GM10266 (cell line): ENCODE measurements at regions not wholly inside any gene's neighbourhood (a gene's known extent, or its start where the extent isn't known, plus 50 kb on each side); places are given as distances from the start of the nearest gene placed in this dataset.

Experiments
- DNase-seq: peaks from one replicate; pipeline ENCODE4 v3.0.0; 2012; ENCODE audit errors: extremely low spot score
- TF ChIP-seq, protein P1 (sequence below): IDR thresholded peaks from 2 replicates; pipeline ENCODE4 v1.5.1; 2012; ENCODE audit warnings: mild to moderate bottlenecking, low read depth; ENCODE audit not compliant: control insufficient read depth, insufficient read depth; ENCODE audit errors: missing control alignments

GRCh38 chr21:39034590-39035536 lies 148.4 kb downstream of the PSMG1 start:
- TF ChIP-seq, protein P1, sequence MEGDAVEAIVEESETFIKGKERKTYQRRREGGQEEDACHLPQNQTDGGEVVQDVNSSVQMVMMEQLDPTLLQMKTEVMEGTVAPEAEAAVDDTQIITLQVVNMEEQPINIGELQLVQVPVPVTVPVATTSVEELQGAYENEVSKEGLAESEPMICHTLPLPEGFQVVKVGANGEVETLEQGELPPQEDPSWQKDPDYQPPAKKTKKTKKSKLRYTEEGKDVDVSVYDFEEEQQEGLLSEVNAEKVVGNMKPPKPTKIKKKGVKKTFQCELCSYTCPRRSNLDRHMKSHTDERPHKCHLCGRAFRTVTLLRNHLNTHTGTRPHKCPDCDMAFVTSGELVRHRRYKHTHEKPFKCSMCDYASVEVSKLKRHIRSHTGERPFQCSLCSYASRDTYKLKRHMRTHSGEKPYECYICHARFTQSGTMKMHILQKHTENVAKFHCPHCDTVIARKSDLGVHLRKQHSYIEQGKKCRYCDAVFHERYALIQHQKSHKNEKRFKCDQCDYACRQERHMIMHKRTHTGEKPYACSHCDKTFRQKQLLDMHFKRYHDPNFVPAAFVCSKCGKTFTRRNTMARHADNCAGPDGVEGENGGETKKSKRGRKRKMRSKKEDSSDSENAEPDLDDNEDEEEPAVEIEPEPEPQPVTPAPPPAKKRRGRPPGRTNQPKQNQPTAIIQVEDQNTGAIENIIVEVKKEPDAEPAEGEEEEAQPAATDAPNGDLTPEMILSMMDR = no peak
- no peak for DNase-seq

DNA sequence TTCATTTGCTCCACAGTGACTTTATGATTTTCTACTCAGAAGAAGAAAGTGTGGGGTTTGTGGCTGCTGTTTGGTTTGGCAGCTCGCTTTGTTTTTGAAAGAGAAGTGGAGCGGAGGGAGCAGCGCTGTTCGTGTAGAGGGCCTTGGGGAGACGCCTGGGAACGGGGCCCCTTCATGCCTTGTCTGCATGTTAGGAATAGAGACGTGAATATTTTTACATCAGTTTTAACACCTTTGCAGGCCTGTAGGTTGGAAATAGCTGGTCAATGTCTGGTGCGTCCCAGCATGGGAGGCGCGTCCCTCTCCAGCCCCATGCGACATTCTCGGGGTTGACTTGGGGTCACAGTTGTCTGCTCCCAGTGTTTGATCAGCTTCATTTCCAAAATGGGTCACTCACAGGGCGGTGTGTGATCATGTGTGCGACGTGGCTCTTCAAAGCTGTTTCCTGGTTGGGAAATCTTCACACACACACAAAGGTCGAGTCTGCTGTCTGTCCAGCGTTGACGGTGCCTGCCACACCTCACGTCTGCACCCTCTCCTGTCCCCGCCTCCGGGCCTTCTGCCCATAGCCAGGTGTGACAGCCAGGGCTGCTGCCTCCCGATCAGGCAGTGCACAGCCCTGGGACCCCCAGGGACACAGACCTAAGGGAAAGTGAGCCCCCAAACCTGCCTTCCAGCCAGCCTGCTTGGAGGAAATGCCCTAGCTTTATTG lies 149.2 kb downstream of the PSMG1 start:
- TF ChIP-seq, protein P1 = no peak
- no peak for DNase-seq

DNA sequence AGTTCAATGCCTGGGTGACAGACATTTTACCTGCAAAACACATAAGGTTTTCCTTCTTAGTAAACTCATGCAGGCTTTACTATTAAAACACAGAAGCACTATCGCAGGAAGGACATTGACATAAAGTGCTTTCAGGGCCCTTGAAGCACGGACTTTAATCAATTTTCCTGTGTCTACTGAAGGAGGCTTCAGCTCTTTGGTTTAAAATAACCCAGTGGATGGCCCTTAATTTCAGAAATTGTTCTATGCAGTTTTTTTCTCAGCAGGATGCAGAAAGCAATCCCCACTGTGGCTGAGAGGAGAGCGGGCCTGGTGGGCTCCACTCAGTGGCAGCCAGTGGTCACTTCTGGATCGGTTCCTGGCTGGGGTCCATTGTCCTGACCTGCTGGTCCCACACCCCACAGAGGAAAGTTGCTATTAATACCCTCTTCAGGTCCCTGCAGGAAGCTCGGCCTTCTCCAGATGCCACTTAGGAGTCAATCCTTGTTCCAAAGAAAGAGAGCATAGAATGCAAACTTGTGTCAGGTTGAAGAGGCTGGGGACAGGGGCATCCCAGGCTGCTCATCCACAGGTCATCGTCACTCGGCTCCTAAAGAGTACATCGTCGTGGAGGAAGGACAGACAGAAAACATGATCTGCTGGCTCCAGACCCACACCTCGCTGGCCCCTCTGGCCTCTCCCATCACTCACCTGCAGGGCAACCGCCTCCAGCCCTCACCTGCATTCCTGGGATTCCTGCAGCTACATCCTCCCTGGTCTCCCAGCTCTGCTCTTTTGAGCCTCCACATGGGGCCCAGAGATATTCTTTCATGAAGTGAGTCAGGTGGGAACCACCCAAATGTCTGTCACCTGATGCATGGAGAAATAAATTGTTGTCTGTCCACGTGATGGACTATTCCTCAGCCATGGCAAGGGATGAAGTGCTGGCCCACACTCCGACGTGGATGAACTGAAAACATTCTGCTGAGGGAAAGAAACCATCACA lies 153.1 kb downstream of the PSMG1 start:
- DNase-seq = no peak
- TF ChIP-seq, protein P1 = no peak

GRCh38 chr21:39029086-39029755 lies 154.0 kb downstream of the PSMG1 start:
- no peak for DNase-seq
- TF ChIP-seq, protein P1 = no peak

DNA sequence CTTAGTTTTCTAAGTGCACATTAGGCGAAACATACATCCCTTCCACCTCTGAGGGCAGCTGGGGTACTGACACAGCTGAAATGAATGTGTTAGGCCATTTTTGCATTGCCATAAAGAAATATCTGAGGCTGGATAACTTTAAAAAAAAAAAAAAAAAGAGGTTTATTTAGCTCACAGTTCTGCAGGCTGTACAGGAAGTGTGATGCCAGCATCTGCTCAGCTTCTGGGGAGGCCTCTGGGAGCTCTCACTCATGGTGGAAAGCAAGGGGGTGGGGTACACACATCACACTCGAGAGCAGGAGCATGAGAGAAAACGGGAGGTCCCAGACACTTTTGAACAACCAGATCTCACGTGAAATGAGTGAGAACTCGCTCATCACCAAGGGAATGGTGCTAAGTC lies 158.1 kb downstream of the PSMG1 start:
- TF ChIP-seq, protein P1 = no peak
- no peak for DNase-seq

DNA sequence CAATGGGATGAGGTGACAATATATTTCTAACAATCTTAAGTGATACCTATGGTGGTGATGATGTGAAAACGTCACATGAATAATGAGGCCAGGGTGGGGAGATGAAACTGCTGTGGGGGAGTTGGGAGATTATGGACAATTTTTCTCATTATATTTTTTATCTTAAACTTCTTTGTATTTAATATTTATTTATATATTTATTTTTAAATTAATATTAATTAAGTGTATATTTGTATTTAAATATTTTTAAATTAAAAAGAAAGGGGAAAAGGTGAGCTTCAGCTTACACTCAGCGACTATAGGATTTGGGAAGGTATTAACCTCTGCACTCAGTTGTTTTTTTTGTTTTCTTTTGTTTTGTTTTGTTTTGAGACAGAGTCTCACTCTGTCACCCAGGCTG lies 158.7 kb downstream of the PSMG1 start:
- TF ChIP-seq, protein P1 = no peak
- DNase-seq = no peak
